ENCODE measurements at regions not wholly inside any gene's neighbourhood (a gene's known extent, or its start where the extent isn't known, plus 50 kb on each side); places are given as distances from the start of the nearest gene placed in this dataset.

- TF ChIP-seq CTCF (IDR thresholded peaks at IDR 0.05) = no peak
- no peak for TF ChIP-seq POLR2A (IDR thresholded peaks at IDR 0.05)
These were observed 86.7 kb upstream of the WDR44 start for GRCh38 chrX:118259213-118259612.
